CD1c-positive myeloid dendritic cell (primary cell): ENCODE measurements at regions not wholly inside any gene's neighbourhood (a gene's known extent, or its start where the extent isn't known, plus 50 kb on each side); places are given as distances from the start of the nearest gene placed in this dataset.
"Not testable (repeated sequence)": the region's sequence is repeated elsewhere in the genome, so short reads cannot be mapped to it uniquely, and the experiment has no call there.

Experiments
- DNase-seq: peaks from one replicate; pipeline ENCODE4 v3.0.0-alpha.2; 2016; ENCODE audit errors: extremely low spot score

GRCh38 chr4:123674762-123675465 is 278.3 kb downstream of the SPRY1 start:
- DNase-seq, result no peak

- DNase-seq, result no peak
Measured at GRCh38 chr4:123675567-123675966, 279.0 kb downstream of the SPRY1 start.

GRCh38 chr4:123676071-123676889 is 279.7 kb downstream of the SPRY1 start:
- no peak for DNase-seq

- DNase-seq, result no peak
Measured at GRCh38 chr4:123676890-123677229, 280.3 kb downstream of the SPRY1 start.

- no peak for DNase-seq
Measured at GRCh38 chr4:123682931-123683330, 286.3 kb downstream of the SPRY1 start.

- not testable (repeated sequence) for DNase-seq
Measured at GRCh38 chr4:123684937-123685336, 288.3 kb downstream of the SPRY1 start.

GRCh38 chr4:123695531-123695930 is 298.9 kb downstream of the SPRY1 start:
- not testable (repeated sequence) for DNase-seq

GRCh38 chr4:123696687-123697086 is 300.1 kb downstream of the SPRY1 start:
- DNase-seq, result no peak

GRCh38 chr4:123698556-123698955 is 302.0 kb downstream of the SPRY1 start:
- DNase-seq, result no peak

- DNase-seq, result no peak
Measured at GRCh38 chr4:123699880-123700771, 303.5 kb downstream of the SPRY1 start.

GRCh38 chr4:123701131-123701575 is 304.6 kb downstream of the SPRY1 start:
- no peak for DNase-seq

GRCh38 chr4:123705419-123705818 is 308.8 kb downstream of the SPRY1 start:
- no peak for DNase-seq

GRCh38 chr4:123706973-123707372 is 310.4 kb downstream of the SPRY1 start:
- DNase-seq, result no peak

- DNase-seq, result no peak
Measured at GRCh38 chr4:123708902-123709301, 312.3 kb downstream of the SPRY1 start.

GRCh38 chr4:123709336-123709735 is 312.7 kb downstream of the SPRY1 start:
- DNase-seq, result no peak

GRCh38 chr4:123731035-123731434 is 334.4 kb downstream of the SPRY1 start:
- no peak for DNase-seq

GRCh38 chr4:123737156-123737555 is 340.6 kb downstream of the SPRY1 start:
- no peak for DNase-seq

GRCh38 chr4:123739806-123740205 is 343.2 kb downstream of the SPRY1 start:
- DNase-seq, result no peak

- DNase-seq, result no peak
Measured at GRCh38 chr4:123740236-123740635, 343.6 kb downstream of the SPRY1 start.

GRCh38 chr4:123741906-123742305 is 345.3 kb downstream of the SPRY1 start:
- DNase-seq, result no peak

- no peak for DNase-seq
Measured at GRCh38 chr4:123743848-123744247, 347.3 kb downstream of the SPRY1 start.

GRCh38 chr4:123744664-123745290 is 348.2 kb downstream of the SPRY1 start:
- DNase-seq, result no peak
